MM.1S (cell line): ENCODE measurements at regions not wholly inside any gene's neighbourhood (a gene's known extent, or its start where the extent isn't known, plus 50 kb on each side); places are given as distances from the start of the nearest gene placed in this dataset.

Experiments used
- DNase-seq: peaks from one replicate; pipeline ENCODE4 v3.0.0-alpha.2; 2015
- H2AFZ ChIP-seq: fragments of 300-600 bp; sonication (generic); 2 replicates; pipeline ENCODE4 v1.6.0; 2016; ENCODE audit warnings: antibody characterized with exemption, low read length
- H3F3A ChIP-seq: fragments of 300-600 bp; sonication (generic); 2 replicates; pipeline ENCODE4 v1.6.1; 2016; ENCODE audit warnings: mild to moderate bottlenecking, antibody characterized with exemption, low read length, moderate library complexity, mixed read lengths; ENCODE audit not compliant: insufficient read depth
- H3K27ac ChIP-seq: fragments of 300-600 bp; sonication (generic); 2 replicates; pipeline ENCODE4 v1.5.1; 2016; ENCODE audit warnings: mild to moderate bottlenecking, low read length
- H3K27me3 ChIP-seq: fragments of 300-600 bp; sonication (generic); replicated peaks from 2 replicates; pipeline ENCODE4 v1.6.0; 2016; ENCODE audit warnings: low read length; ENCODE audit not compliant: insufficient read depth
- H3K36me3 ChIP-seq: fragments of 300-600 bp; sonication (generic); replicated peaks from 2 replicates; pipeline ENCODE4 v1.6.1; 2016; ENCODE audit warnings: mild to moderate bottlenecking, low read length, mixed read lengths; ENCODE audit not compliant: insufficient read depth
- H3K4me1 ChIP-seq: fragments of 300-600 bp; sonication (generic); 2 replicates; pipeline ENCODE4 v1.6.1; 2016; ENCODE audit warnings: low read length, mixed read lengths
- H3K4me2 ChIP-seq: fragments of 300-600 bp; sonication (generic); 2 replicates; pipeline ENCODE4 v1.6.0; 2016; ENCODE audit warnings: low read depth, low read length
- H3K4me3 ChIP-seq: fragments of 300-600 bp; sonication (generic); 2 replicates; pipeline ENCODE4 v1.5.1; 2016; ENCODE audit warnings: low read length, mixed read lengths
- H3K79me2 ChIP-seq: fragments of 300-600 bp; sonication (generic); 2 replicates; pipeline ENCODE4 v1.6.1; 2016; ENCODE audit warnings: mixed run types, low read length, mixed read lengths
- H3K9ac ChIP-seq: fragments of 300-600 bp; sonication (generic); 2 replicates; pipeline ENCODE4 v1.6.1; 2016; ENCODE audit warnings: low read length, mixed read lengths
- H3K9me2 ChIP-seq: fragments of 300-600 bp; sonication (generic); replicated peaks from 2 replicates; pipeline ENCODE4 v1.6.1; 2016; ENCODE audit warnings: mild to moderate bottlenecking, low read length, mixed read lengths; ENCODE audit not compliant: insufficient read depth
- H3K9me3 ChIP-seq: fragments of 300-600 bp; sonication (generic); replicated peaks from 2 replicates; pipeline ENCODE4 v1.6.1; 2016; ENCODE audit warnings: mild to moderate bottlenecking, low read length, mixed read lengths; ENCODE audit not compliant: insufficient read depth
- H4K20me1 ChIP-seq: fragments of 300-600 bp; sonication (generic); 2 replicates; pipeline ENCODE4 v1.6.1; 2016; ENCODE audit warnings: mild to moderate bottlenecking, low read length, moderate library complexity, mixed read lengths; ENCODE audit not compliant: insufficient read depth
- EZH2 ChIP-seq: fragments of 300-600 bp; sonication (generic); optimal IDR thresholded peaks from 2 replicates; pipeline ENCODE3; 2017; ENCODE audit warnings: low read depth, mild to moderate bottlenecking, antibody characterized with exemption, low read length, mixed read lengths
- EZH2phosphoT487 ChIP-seq: fragments of 300-600 bp; sonication (generic); IDR thresholded peaks from 2 replicates; pipeline ENCODE4 v1.6.1; 2018; ENCODE audit warnings: antibody characterized with exemption, low read length
- TF ChIP-seq, protein P1 (sequence below): fragments of 300-600 bp; sonication (generic); IDR thresholded peaks from 2 replicates; pipeline ENCODE4 v1.5.1; 2016; ENCODE audit warnings: antibody characterized with exemption, low read length, mixed read lengths

DNA sequence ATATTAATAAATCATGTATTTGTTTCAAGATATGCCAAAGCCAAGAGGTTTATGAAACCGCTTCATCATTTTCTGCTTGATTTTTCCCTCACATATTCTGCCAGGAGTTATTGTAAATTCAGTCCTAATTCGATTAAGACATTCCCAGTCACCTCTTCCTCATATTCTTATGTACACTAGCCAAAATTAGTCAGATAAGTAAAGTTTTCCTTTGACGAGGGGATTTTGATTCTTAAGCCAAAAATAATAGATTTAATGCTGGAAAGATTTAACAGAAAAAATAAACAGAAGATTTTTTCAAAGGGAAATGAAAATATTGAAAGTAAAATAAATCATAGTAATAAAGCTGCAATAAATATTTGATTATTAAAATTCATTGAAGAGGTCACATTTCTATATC lies 51.0 kb upstream of the VEGFC start:
- DNase-seq = no peak
- H3K27ac ChIP-seq = no peak overlapping the region
- H3K36me3 ChIP-seq = no peaks in the 10 kb centered on the region
- no peak overlapping the region for H2AFZ ChIP-seq
- no peak overlapping the region for H3K9ac ChIP-seq
- TF ChIP-seq, protein P1, sequence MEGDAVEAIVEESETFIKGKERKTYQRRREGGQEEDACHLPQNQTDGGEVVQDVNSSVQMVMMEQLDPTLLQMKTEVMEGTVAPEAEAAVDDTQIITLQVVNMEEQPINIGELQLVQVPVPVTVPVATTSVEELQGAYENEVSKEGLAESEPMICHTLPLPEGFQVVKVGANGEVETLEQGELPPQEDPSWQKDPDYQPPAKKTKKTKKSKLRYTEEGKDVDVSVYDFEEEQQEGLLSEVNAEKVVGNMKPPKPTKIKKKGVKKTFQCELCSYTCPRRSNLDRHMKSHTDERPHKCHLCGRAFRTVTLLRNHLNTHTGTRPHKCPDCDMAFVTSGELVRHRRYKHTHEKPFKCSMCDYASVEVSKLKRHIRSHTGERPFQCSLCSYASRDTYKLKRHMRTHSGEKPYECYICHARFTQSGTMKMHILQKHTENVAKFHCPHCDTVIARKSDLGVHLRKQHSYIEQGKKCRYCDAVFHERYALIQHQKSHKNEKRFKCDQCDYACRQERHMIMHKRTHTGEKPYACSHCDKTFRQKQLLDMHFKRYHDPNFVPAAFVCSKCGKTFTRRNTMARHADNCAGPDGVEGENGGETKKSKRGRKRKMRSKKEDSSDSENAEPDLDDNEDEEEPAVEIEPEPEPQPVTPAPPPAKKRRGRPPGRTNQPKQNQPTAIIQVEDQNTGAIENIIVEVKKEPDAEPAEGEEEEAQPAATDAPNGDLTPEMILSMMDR = no peak
- TF ChIP-seq EZH2phosphoT487 = no peak
- no peak for TF ChIP-seq EZH2
- H3K9me3 ChIP-seq = no peaks in the 10 kb centered on the region
- H3K79me2 ChIP-seq = no peaks in the 10 kb centered on the region
- no peaks in the 10 kb centered on the region for H3K4me1 ChIP-seq
- H3K4me3 ChIP-seq = no peak overlapping the region
- H3K9me2 ChIP-seq = no peaks in the 10 kb centered on the region
- no peaks in the 10 kb centered on the region for H4K20me1 ChIP-seq
- no peak overlapping the region for H3K4me2 ChIP-seq
- no peaks in the 10 kb centered on the region for H3F3A ChIP-seq
- H3K27me3 ChIP-seq = no peaks in the 10 kb centered on the region

DNA sequence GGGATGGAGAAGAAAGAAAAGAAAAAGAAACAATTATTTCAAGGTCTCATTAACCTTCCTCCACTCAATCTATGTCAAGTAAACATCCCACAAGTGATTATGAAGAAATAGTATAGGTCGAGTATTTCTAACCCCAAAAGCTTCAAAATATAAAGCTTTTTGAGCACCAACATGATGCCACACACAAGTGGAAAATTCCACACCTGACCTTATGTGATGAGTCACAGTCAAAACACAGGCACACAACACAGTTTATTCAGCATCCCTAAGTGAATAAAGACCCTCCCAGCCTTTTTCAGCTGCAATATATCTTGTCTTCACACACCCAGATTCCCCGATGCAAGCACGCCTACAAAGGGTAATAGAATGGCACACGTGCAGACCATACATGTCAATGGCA lies 51.7 kb upstream of the VEGFC start:
- no peaks in the 10 kb centered on the region for H4K20me1 ChIP-seq
- DNase-seq = no peak
- H2AFZ ChIP-seq = no peak overlapping the region
- no peaks in the 10 kb centered on the region for H3K9me2 ChIP-seq
- no peak overlapping the region for H3K4me2 ChIP-seq
- no peaks in the 10 kb centered on the region for H3K4me1 ChIP-seq
- no peak overlapping the region for H3K27ac ChIP-seq
- TF ChIP-seq EZH2 (no peak), EZH2phosphoT487 (no peak)
- TF ChIP-seq, protein P1 = no peak
- no peaks in the 10 kb centered on the region for H3K9me3 ChIP-seq
- H3K9ac ChIP-seq = no peak overlapping the region
- H3K79me2 ChIP-seq = no peaks in the 10 kb centered on the region
- no peak overlapping the region for H3K4me3 ChIP-seq
- no peaks in the 10 kb centered on the region for H3K36me3 ChIP-seq
- H3F3A ChIP-seq = no peaks in the 10 kb centered on the region
- no peaks in the 10 kb centered on the region for H3K27me3 ChIP-seq

DNA sequence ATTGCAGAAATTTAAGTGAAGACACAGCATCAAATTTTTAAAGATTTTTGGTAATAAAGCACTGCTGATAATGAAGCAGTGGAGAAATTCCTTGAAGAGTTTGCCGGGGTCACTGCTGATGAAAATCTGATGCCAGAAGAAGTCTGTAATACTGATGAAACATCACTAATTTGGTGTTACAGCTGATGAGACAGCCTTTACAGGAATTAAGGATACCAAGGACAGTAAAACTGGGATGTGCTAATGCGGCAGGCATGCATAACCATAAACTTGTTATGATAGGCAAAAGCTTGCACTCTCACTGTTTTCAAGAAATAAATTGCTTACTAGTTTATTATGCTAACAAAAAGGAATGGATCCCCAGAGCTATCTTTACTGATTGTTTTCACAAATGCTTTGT lies 52.9 kb upstream of the VEGFC start:
- Histone ChIP-seq H4K20me1 (no peaks in the 10 kb centered on the region), H3K4me3 (no peak overlapping the region), H3K9me2 (no peaks in the 10 kb centered on the region), H3F3A (no peaks in the 10 kb centered on the region), H3K27me3 (no peaks in the 10 kb centered on the region), H3K9me3 (no peaks in the 10 kb centered on the region), H3K4me2 (no peak overlapping the region), H2AFZ (no peak overlapping the region), H3K36me3 (no peaks in the 10 kb centered on the region), H3K4me1 (no peaks in the 10 kb centered on the region), H3K27ac (no peak overlapping the region), H3K79me2 (no peaks in the 10 kb centered on the region), H3K9ac (no peak overlapping the region)
- TF ChIP-seq, protein P1 = no peak
- TF ChIP-seq EZH2 (no peak), EZH2phosphoT487 (no peak)
- DNase-seq = no peak
